A549 (cell line): ENCODE measurements at regions not wholly inside any gene's neighbourhood (a gene's known extent, or its start where the extent isn't known, plus 50 kb on each side); places are given as distances from the start of the nearest gene placed in this dataset.
"Not testable (repeated sequence)": the region's sequence is repeated elsewhere in the genome, so short reads cannot be mapped to it uniquely, and the experiment has no call there.

Experiments
- ATAC-seq, 2 experiments: fragments of 200-7000 bp in 1 of 2; fragments of >200 bp in 1 of 2; cut with Nextera tagmentation in 1 of 2; cut with Tn5 transposase in 1 of 2; 3 replicates each; pipeline versions ENCODE4 v1.8.0 to v1.9.1; 2018 to 2020; ENCODE audit warnings: mild to moderate bottlenecking in 1 of 2, moderate library complexity in 1 of 2
- CTCF ChIA-PET: fragments of 300-600 bp; sonication (Branson Sonifier 250); formaldehyde crosslinking; extraction: SDS; loops from one replicate; lab custom pipeline; 2021; ENCODE audit warnings: antibody characterized with exemption, inconsistent platforms; lab: Yijun Ruan, JAX
- POLR2A ChIA-PET: fragments of 350-600 bp; formaldehyde crosslinking; extraction: SDS; loops from one replicate; lab custom pipeline; 2021; ENCODE audit warnings: antibody characterized with exemption, inconsistent platforms; lab: Yijun Ruan, JAX
- DNase-seq, 2 experiments: peaks; one replicate each; pipeline versions ENCODE4 v3.0.0 to v3.0.0-alpha.2; 2011 to 2016; ENCODE audit warnings: low read depth in 1 of 2, low spot score in 1 of 2
- FAIRE-seq: peaks from 2 replicates; lab custom pipeline; 2011; peaks lifted over from hg19 to GRCh38; lab: Jason Lieb, UNC
- H3K27ac ChIP-seq, 2 experiments: fragments of >200 bp; sonication (Bioruptor Twin); formaldehyde crosslinking; 3 replicates each; pipeline ENCODE4 v1.5.1; 2016 to 2017
- H3K4me1 ChIP-seq: fragments of >200 bp; sonication (Bioruptor Twin); formaldehyde crosslinking; 3 replicates; pipeline ENCODE4 v1.6.1; 2016
- H3K4me2 ChIP-seq: fragments of >200 bp; sonication (Bioruptor Twin); formaldehyde crosslinking; 3 replicates; pipeline ENCODE4 v1.6.1; 2016
- H3K4me3 ChIP-seq: fragments of >200 bp; sonication (Bioruptor Twin); formaldehyde crosslinking; 3 replicates; pipeline ENCODE4 v1.5.1; 2016
- H3K9me3 ChIP-seq: fragments of >200 bp; sonication (Bioruptor Twin); formaldehyde crosslinking; 3 replicates; pipeline ENCODE4 v1.6.1; 2016
- ATOH8 ChIP-seq: fragments of 250-450 bp; sonication (Bioruptor Pico); IDR thresholded peaks from 2 replicates; pipeline ENCODE4 v1.5.0; 2020; ENCODE audit warnings: low read depth, mild to moderate bottlenecking, moderate library complexity
- BHLHE40 ChIP-seq: IDR thresholded peaks from 2 replicates; pipeline ENCODE4 v1.6.1; 2012; ENCODE audit warnings: low read depth, low read length, inconsistent platforms
- CBX2 ChIP-seq: fragments of 200-600 bp; sonication (generic); IDR thresholded peaks from 2 replicates; pipeline ENCODE4 v1.6.1; 2016; ENCODE audit warnings: low read depth, mild to moderate bottlenecking, borderline replicate concordance
- CHD2 ChIP-seq: fragments of 150-350 bp; IDR thresholded peaks from 2 replicates; pipeline ENCODE4 v1.6.1; 2014; ENCODE audit warnings: low read length; ENCODE audit not compliant: partially characterized antibody
- EHMT2 ChIP-seq: fragments of 200-600 bp; sonication (generic); IDR thresholded peaks from 2 replicates; pipeline ENCODE4 v1.6.1; 2016; ENCODE audit warnings: antibody characterized with exemption, low read depth, mild to moderate bottlenecking, moderate library complexity
- EP300 ChIP-seq, 2 experiments: fragments of >200 bp; sonication (Bioruptor Twin); formaldehyde crosslinking; IDR thresholded peaks; 2 replicates in 1 of 2; 3 replicates in 1 of 2; pipeline ENCODE4 v1.6.1; 2016 to 2017
- ESRRA ChIP-seq: fragments of 150-350 bp; IDR thresholded peaks from 2 replicates; pipeline ENCODE4 v1.6.1; 2014; ENCODE audit warnings: mild to moderate bottlenecking, low read length, borderline replicate concordance
- FOSL2 ChIP-seq, 2 experiments: fragments of 450-650 bp in 1 of 2; fragments of >200 bp in 1 of 2; sonication (Bioruptor Twin) in 1 of 2; formaldehyde crosslinking; IDR thresholded peaks; 2 replicates each; pipeline versions ENCODE4 v1.5.0 to v1.6.1; 2016 to 2020; ENCODE audit warnings: mild to moderate bottlenecking in 1 of 2, moderate library complexity in 1 of 2
- HDAC2 ChIP-seq: fragments of 200-600 bp; sonication (generic); IDR thresholded peaks from 2 replicates; pipeline ENCODE4 v1.6.1; 2016
- HEYL ChIP-seq: fragments of 250-450 bp; sonication (Bioruptor Pico); IDR thresholded peaks from 2 replicates; pipeline ENCODE4 v1.8.0; 2021; ENCODE audit warnings: mild to moderate bottlenecking, moderate library complexity
- HOXA7 ChIP-seq: fragments of 250-450 bp; sonication (Bioruptor Pico); IDR thresholded peaks from 2 replicates; pipeline ENCODE4 v1.5.0; 2020; ENCODE audit warnings: mild to moderate bottlenecking, moderate library complexity
- JUN ChIP-seq, 2 experiments: fragments of >200 bp; sonication (Bioruptor Twin); formaldehyde crosslinking; IDR thresholded peaks; 2 replicates in 1 of 2; 3 replicates in 1 of 2; pipeline ENCODE4 v1.6.1; 2016 to 2017
- KDM1A ChIP-seq: fragments of 200-600 bp; sonication (generic); IDR thresholded peaks from 2 replicates; pipeline ENCODE4 v1.6.1; 2016; ENCODE audit warnings: low read depth, mild to moderate bottlenecking
- MAZ ChIP-seq: fragments of 150-350 bp; IDR thresholded peaks from 2 replicates; pipeline ENCODE4 v1.6.1; 2014; ENCODE audit warnings: antibody characterized with exemption, low read depth, low read length, borderline replicate concordance
- MYC ChIP-seq: IDR thresholded peaks from 2 replicates; pipeline ENCODE4 v1.6.1; 2012; ENCODE audit warnings: mild to moderate bottlenecking, inconsistent platforms, low read length, improper control_type of control experiment, borderline replicate concordance
- NFE2L2 ChIP-seq: fragments of 150-350 bp; conservative IDR thresholded peaks from 2 replicates; pipeline ENCODE4 v1.6.1; 2014; ENCODE audit warnings: low read length
- POLR2AphosphoS2 ChIP-seq: conservative IDR thresholded peaks from 2 replicates; pipeline ENCODE4 v1.6.1; 2012; ENCODE audit warnings: low read length, improper control_type of control experiment, inconsistent platforms
- RFX5 ChIP-seq: fragments of 450-650 bp; IDR thresholded peaks from 2 replicates; pipeline ENCODE4 v1.7.1; 2014; ENCODE audit warnings: antibody characterized with exemption, mild to moderate bottlenecking, moderate library complexity
- TFCP2L1 ChIP-seq: fragments of 250-450 bp; sonication (Bioruptor Pico); IDR thresholded peaks from 2 replicates; pipeline ENCODE4 v1.5.0; 2021; ENCODE audit warnings: mild to moderate bottlenecking
- USF2 ChIP-seq: fragments of 450-650 bp; IDR thresholded peaks from 2 replicates; pipeline ENCODE4 v1.6.1; 2014; ENCODE audit warnings: antibody characterized with exemption
- ZC3H11A ChIP-seq: fragments of 450-650 bp; IDR thresholded peaks from 2 replicates; pipeline ENCODE4 v1.6.1; 2014; ENCODE audit warnings: antibody characterized with exemption, mild to moderate bottlenecking
- ZSCAN20 ChIP-seq: fragments of 250-450 bp; sonication (Bioruptor Pico); IDR thresholded peaks from 2 replicates; pipeline ENCODE4 v1.8.0; 2022; ENCODE audit warnings: mild to moderate bottlenecking, moderate library complexity
- WGBS: methylation state at CpG from one replicate; pipeline ENCODE4 v1.1.6; 2017; ENCODE audit errors: missing lambda C conversion rate; 5-methylcytosine and 5-hydroxymethylcytosine counted together
- TF ChIP-seq, protein P1 (sequence below): fragments of >200 bp; sonication (Bioruptor Twin); formaldehyde crosslinking; IDR thresholded peaks from 2 replicates; pipeline ENCODE4 v1.6.1; 2016
- TF ChIP-seq, protein P2 (sequence below): fragments of 250-450 bp; sonication (Bioruptor Pico); IDR thresholded peaks from 2 replicates; pipeline ENCODE4 v1.5.0; 2021; ENCODE audit warnings: mild to moderate bottlenecking, moderate library complexity, borderline replicate concordance
- TF ChIP-seq, protein P3 (sequence below): IDR thresholded peaks from 2 replicates; pipeline ENCODE4 v1.6.1; 2012; ENCODE audit warnings: low read depth, borderline replicate concordance

DNA sequence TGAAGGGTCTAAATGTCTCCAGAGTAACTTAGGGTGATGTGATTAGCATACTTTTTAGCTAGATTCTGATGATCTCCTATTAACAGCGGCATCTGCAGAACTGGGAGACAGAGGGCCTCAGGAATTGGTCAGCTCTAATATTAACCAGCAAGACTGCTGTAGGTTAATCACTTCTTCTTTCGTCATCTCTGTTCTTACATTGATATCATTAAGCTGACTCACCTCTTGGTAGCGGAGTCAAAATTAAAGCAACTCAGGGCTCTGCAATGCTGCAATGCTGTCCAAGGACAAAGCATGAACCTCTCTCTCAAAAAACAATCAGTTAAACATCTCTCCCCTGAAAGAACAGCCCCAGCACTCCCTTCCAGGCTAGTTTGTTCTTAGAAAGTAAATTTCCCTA, 57.5 kb upstream of the TRA2B start:
- TF ChIP-seq EHMT2 (no peak), ESRRA (no peak), MYC (no peak), HDAC2 (no peak), POLR2AphosphoS2 (no peak), KDM1A (no peak), EP300 (IDR thresholded peaks at IDR 0.05) (no peak), RFX5 (no peak), BHLHE40 (no peak), NFE2L2 (no peak), FOSL2 (IDR thresholded peaks at IDR 0.05) (no peak), FOSL2 (CRISPR knock-in tag; IDR thresholded peaks at IDR 0.05) (no peak), CBX2 (no peak)
- TF ChIP-seq, protein P1, sequence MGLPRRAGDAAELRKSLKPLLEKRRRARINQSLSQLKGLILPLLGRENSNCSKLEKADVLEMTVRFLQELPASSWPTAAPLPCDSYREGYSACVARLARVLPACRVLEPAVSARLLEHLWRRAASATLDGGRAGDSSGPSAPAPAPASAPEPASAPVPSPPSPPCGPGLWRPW, result no peak
- 88% methylated on average over 3 of the region's 3 CpGs for WGBS

GRCh38 chr3:185992831-185993374, 55.1 kb upstream of the TRA2B start:
- no peak for ATAC-seq
- 92% methylated on average over 9 of the region's 9 CpGs for WGBS
- H3K9me3 ChIP-seq, result no peaks in the 10 kb centered on the region
- no peak overlapping the region for H3K4me3 ChIP-seq
- DNase-seq, result no peak
- TF ChIP-seq USF2, result no peak
- TF ChIP-seq BHLHE40, result no peak
- TF ChIP-seq MAZ, result no peak
- TF ChIP-seq, protein P2, sequence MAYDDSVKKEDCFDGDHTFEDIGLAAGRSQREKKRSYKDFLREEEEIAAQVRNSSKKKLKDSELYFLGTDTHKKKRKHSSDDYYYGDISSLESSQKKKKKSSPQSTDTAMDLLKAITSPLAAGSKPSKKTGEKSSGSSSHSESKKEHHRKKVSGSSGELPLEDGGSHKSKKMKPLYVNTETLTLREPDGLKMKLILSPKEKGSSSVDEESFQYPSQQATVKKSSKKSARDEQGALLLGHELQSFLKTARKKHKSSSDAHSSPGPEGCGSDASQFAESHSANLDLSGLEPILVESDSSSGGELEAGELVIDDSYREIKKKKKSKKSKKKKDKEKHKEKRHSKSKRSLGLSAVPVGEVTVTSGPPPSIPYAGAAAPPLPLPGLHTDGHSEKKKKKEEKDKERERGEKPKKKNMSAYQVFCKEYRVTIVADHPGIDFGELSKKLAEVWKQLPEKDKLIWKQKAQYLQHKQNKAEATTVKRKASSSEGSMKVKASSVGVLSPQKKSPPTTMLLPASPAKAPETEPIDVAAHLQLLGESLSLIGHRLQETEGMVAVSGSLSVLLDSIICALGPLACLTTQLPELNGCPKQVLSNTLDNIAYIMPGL (CRISPR knock-in tag), result no peak
- TF ChIP-seq HEYL (CRISPR knock-in tag), result no peak
- TF ChIP-seq JUN (IDR thresholded peaks at IDR 0.05), result no peak
- TF ChIP-seq FOSL2 (IDR thresholded peaks at IDR 0.05), result no peak
- no peak for TF ChIP-seq FOSL2 (CRISPR knock-in tag; IDR thresholded peaks at IDR 0.05)
- TF ChIP-seq TFCP2L1 (CRISPR knock-in tag), result no peak
- TF ChIP-seq, protein P3, sequence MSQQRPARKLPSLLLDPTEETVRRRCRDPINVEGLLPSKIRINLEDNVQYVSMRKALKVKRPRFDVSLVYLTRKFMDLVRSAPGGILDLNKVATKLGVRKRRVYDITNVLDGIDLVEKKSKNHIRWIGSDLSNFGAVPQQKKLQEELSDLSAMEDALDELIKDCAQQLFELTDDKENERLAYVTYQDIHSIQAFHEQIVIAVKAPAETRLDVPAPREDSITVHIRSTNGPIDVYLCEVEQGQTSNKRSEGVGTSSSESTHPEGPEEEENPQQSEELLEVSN, result no peak
- no peak for TF ChIP-seq ATOH8 (CRISPR knock-in tag)
- TF ChIP-seq HOXA7 (CRISPR knock-in tag), result no peak
- no peak for TF ChIP-seq ZC3H11A
- no peak for TF ChIP-seq ZSCAN20 (CRISPR knock-in tag)
- no peak for TF ChIP-seq CBX2
- TF ChIP-seq CHD2, result no peak
- no peak overlapping the region for H3K27ac ChIP-seq
- H3K4me1 ChIP-seq, result no peaks in the 10 kb centered on the region
- ChIA-PET CTCF (interaction anchor here (0.9 to 3.2 kb wide), 4 partner anchors 9 to 266 kb away, joined by 3 to 11 read pairs (median 4); no protein-coding TSS in a partner anchor), POLR2A (no interaction called here)
- FAIRE-seq, result no peak
- no peak overlapping the region for H3K4me2 ChIP-seq

More for the DNA sequence above, 57.5 kb upstream of the TRA2B start:
- ChIA-PET CTCF (interaction anchor here (0.7 to 3.2 kb wide), 4 partner anchors 12 to 539 kb away, joined by 3 to 11 read pairs (median 3); no protein-coding TSS in a partner anchor), POLR2A (no interaction called here)
- H3K4me1 ChIP-seq, result no peaks in the 10 kb centered on the region
- ATAC-seq (no peak), FAIRE-seq (no peak), DNase-seq (no peak)
- H3K27ac ChIP-seq, result no peak overlapping the region
- H3K4me2 ChIP-seq, result no peak overlapping the region
- H3K4me3 ChIP-seq, result no peak overlapping the region
- H3K9me3 ChIP-seq, result no peaks in the 10 kb centered on the region

GRCh38 chr3:185990995-185991394, 53.2 kb upstream of the TRA2B start:
- POLR2A ChIA-PET, H3K4me3 ChIP-seq, H3K4me2 ChIP-seq, DNase-seq, H3K4me1 ChIP-seq, H3K27ac ChIP-seq, H3K9me3 ChIP-seq, FAIRE-seq: not testable (repeated sequence)
- ATAC-seq, result peak in 1 of 2 experiments; percentile 63; a peak in 1 of 6 replicates
- WGBS, result 96% methylated on average over 4 of the region's 4 CpGs
- CTCF ChIA-PET, result interaction anchor here (0.6 to 1.5 kb wide), 2 partner anchors 14 to 549 kb away, joined by 3 to 4 read pairs; no protein-coding TSS in a partner anchor
